ENCODE measurements at regions not wholly inside any gene's neighbourhood (a gene's known extent, or its start where the extent isn't known, plus 50 kb on each side); places are given as distances from the start of the nearest gene placed in this dataset.

DNA sequence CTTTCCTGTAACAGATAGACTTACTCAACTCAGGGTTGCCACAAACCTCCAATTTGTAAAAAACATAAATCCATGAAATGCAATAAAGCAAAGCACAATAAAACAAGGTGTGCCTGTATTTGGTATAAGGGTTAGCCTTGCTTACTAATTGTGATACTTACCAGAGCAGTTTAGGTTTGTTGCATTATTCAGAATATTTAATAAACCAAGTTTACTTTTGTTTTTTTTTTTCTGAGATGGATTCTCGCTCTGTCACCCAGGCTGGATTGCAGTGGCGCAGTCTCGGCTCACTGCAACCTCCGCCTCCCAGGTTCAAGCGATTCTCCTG lies 79.6 kb downstream of the SEC61G start (continued):
- TF ChIP-seq, protein P1, sequence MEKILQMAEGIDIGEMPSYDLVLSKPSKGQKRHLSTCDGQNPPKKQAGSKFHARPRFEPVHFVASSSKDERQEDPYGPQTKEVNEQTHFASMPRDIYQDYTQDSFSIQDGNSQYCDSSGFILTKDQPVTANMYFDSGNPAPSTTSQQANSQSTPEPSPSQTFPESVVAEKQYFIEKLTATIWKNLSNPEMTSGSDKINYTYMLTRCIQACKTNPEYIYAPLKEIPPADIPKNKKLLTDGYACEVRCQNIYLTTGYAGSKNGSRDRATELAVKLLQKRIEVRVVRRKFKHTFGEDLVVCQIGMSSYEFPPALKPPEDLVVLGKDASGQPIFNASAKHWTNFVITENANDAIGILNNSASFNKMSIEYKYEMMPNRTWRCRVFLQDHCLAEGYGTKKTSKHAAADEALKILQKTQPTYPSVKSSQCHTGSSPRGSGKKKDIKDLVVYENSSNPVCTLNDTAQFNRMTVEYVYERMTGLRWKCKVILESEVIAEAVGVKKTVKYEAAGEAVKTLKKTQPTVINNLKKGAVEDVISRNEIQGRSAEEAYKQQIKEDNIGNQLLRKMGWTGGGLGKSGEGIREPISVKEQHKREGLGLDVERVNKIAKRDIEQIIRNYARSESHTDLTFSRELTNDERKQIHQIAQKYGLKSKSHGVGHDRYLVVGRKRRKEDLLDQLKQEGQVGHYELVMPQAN (conservative IDR thresholded peaks at IDR 0.05) = no peak
- TF ChIP-seq CEBPZ (IDR thresholded peaks at IDR 0.05; ENCODE audit: low read depth, low read length) = no peak
- no peak for TF ChIP-seq ESRRA (IDR thresholded peaks at IDR 0.05; ENCODE audit: low read length)
- TF ChIP-seq, protein P2, sequence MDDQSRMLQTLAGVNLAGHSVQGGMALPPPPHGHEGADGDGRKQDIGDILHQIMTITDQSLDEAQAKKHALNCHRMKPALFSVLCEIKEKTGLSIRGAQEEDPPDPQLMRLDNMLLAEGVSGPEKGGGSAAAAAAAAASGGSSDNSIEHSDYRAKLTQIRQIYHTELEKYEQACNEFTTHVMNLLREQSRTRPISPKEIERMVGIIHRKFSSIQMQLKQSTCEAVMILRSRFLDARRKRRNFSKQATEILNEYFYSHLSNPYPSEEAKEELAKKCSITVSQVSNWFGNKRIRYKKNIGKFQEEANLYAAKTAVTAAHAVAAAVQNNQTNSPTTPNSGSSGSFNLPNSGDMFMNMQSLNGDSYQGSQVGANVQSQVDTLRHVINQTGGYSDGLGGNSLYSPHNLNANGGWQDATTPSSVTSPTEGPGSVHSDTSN (IDR thresholded peaks at IDR 0.05; ENCODE audit: insufficient replicate concordance, low read depth, low read length) = no peak

GRCh38 chr7:54678763-54679489 lies 80.1 kb downstream of the SEC61G start:
- SMC1A ChIA-PET (ENCODE audit: uncharacterized antibody, unreplicated experiment) = interaction anchor here (0.7 to 1.5 kb wide), 2 partner anchors 11 to 80 kb away, joined by 3 read pairs; partner anchors contain the start of gene SEC61G

More at GRCh38 chr7:54678763-54679489, 80.1 kb downstream of the SEC61G start:
- Histone ChIP-seq H4K20me1 (ENCODE audit: control insufficient read depth, insufficient read depth) (no peaks in the 10 kb centered on the region), H3K9ac (ENCODE audit: control insufficient read depth, insufficient read depth, low read length) (no peak overlapping the region), H3K4me1 (ENCODE audit: control insufficient read depth, insufficient read depth, low read length) (no peaks in the 10 kb centered on the region), H3K27me3 (replicated peaks in 1 of 2; ENCODE audit: control insufficient read depth in 2 of 2, insufficient read depth in 2 of 2, low read length in 1 of 2) (no peaks in the 10 kb centered on the region), H2AFZ (ENCODE audit: control insufficient read depth, low read depth, low read length) (no peak overlapping the region), H3K4me3 (no peak overlapping the region), H3K79me2 (ENCODE audit: control insufficient read depth, insufficient read depth, low read length) (no peaks in the 10 kb centered on the region), H3K4me2 (ENCODE audit: control insufficient read depth, insufficient read depth) (no peak overlapping the region), H3K9me3 (replicated peaks; ENCODE audit: control insufficient read depth, insufficient read depth, low read length) (no peaks in the 10 kb centered on the region), H3K36me3 (ENCODE audit: control insufficient read depth in 2 of 2, insufficient read depth in 2 of 2, low read length in 1 of 2) (no peaks in the 10 kb centered on the region), H3K27ac (ENCODE audit: control insufficient read depth, insufficient read depth) (no peak overlapping the region)
- ChIA-PET POLR2A (no interaction called here), RAD21 (ENCODE audit: unreplicated experiment) (interaction anchor here (1.2 kb wide), 1 partner anchor 1330 kb away, joined by 3 read pairs; no protein-coding TSS in a partner anchor), CTCF (no interaction called here)
- ATAC-seq (no peak), DNase-seq (ENCODE audit: low read depth, low spot score) (no peak), FAIRE-seq (no peak)
- intact Hi-C loops (cut with micrococcal nuclease; ENCODE audit: unreplicated experiment) (no loop called here), in situ Hi-C loops (cut with MboI) (no loop called here)
- TF ChIP-seq SIN3A (IDR thresholded peaks at IDR 0.05; ENCODE audit: low read depth, low read length) (no peak), CTCF (IDR thresholded peaks at IDR 0.05 in 2 of 3, conservative IDR thresholded peaks at IDR 0.05 in 1 of 3; ENCODE audit: control insufficient read depth in 2 of 3, extremely low read depth in 1 of 3, insufficient read depth in 1 of 3, low read depth in 3 of 3, low read length in 3 of 3) (peak in 1 of 3 experiments; percentile 12; a peak in 1 of 6 replicates)
- BruUV-seq (replicated peaks) = no TSS peak
- 68% methylated on average over 6 of the region's 6 CpGs for WGBS (ENCODE audit: insufficient coverage, insufficient replicate concordance, low lambda C conversion rate, missing lambda C conversion rate)

Measured in GM12878 (cell line).